ENCODE measurements at regions not wholly inside any gene's neighbourhood (a gene's known extent, or its start where the extent isn't known, plus 50 kb on each side); places are given as distances from the start of the nearest gene placed in this dataset.

DNA sequence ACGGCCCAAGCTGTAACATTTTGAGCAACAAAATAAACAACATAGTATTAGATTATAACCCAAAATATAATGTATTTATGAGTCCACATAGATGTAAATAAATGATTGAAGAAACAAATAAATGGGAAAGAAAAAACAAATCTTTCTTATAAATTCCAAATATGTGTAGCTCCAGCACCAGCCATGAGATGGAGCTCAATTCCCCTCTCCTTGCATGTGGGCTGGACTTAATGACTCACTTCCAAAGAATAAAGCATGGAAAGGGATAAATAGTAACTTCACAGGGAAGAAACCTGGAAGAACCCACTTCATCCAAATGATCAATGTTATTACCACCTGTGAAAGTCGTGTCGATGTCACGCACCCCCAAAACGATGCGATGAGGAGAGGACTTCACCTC, 158.8 kb downstream of the RPAP3 start:
- H3K4me1 Mint-ChIP-seq: peaks cover 18% of the 10 kb centered on the region
- no peak for DNase-seq
- peaks cover 0 to 5% of the 10 kb centered on the region in 2 donors for H3K9me3 Mint-ChIP-seq
- ATAC-seq: no peak
- H3K27me3 Mint-ChIP-seq: no peaks in the 10 kb centered on the region
- no peak overlapping the region for H3K27ac Mint-ChIP-seq
- H3K4me3 Mint-ChIP-seq: no peak overlapping the region

DNA sequence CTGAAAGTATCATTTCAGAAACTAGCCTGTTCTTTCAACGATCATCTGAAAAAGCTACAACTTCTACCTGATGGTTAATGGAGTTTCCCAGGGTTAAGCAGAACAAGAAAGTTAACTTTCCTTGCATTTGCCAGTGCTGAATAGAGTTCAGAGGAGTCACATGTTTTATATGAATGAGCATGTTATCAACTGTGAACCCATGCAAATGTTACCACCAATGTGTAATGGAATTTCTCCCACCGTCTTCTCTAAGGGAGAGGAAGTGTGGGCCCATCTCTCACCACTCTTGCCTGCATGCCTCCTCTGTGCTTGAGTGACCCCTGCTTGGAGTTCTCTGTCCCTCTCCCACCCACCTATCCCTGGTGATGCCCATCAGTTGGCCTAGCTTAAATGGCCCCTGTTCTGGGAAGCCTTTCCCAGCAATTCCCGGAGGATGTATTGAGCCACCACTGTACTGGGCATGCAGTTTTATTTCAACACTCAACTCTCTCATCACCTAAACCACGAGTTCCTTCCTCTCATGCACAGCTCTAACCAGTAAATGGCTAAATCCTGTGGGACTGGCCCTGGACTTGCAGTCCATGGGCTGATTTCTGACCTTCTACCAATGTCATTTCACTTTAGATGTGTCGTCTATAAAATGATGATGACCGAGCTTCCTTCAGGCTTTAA, 159.8 kb downstream of the RPAP3 start:
- Mint-ChIP-seq H3K27me3 (no peaks in the 10 kb centered on the region), H3K4me1 (peaks cover 24% of the 10 kb centered on the region), H3K9me3 (peaks cover 0 to under 1% of the 10 kb centered on the region in 2 donors), H3K4me3 (no peak overlapping the region), H3K27ac (no peak overlapping the region)
- ATAC-seq: no peak
- DNase-seq: no peak

DNA sequence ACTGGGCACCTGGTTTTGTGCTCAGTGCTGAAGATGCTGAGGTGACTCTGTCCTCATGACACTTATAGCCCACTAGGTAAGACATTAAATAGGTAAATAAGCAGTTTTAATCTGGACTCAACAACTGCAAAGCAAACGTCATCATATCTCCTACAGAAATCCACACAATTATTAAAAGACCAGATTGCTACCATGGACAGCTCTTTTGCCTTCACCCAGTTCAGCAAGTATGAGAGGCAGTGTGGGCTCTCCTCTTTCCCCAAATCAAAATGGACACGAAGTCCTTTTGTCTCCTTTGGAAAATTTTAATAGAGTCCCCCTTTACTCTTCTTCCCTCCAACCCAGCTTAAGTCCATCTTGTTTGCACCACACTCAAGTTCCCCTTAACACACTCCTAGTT, 171.1 kb downstream of the RPAP3 start:
- no peak for DNase-seq
- Mint-ChIP-seq H3K27ac (no peak overlapping the region), H3K4me3 (no peak overlapping the region), H3K4me1 (peaks cover 12% of the 10 kb centered on the region), H3K9me3 (peaks cover 19 to 49% of the 10 kb centered on the region in 2 donors), H3K27me3 (peaks cover 8% of the 10 kb centered on the region)
- no peak for ATAC-seq

DNA sequence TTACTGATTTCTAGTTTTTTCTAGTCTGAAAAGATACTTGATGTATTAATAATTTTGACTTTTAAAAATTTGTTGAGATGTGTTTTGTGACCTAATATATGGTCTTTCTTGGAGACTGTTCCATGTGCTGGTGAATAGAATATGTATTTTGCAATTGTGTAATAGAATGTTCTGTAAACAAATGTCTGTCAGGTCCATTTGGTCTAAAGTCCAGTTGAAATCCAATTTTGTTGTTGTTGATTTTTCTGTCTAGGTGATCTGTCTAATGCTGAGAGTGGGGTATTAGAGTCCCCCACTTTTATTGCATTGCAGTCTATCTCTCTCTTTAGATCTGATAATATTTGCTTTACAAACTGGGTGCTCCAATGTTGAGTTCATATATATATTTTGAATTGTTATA, 175.8 kb downstream of the RPAP3 start:
- ATAC-seq: no peak
- no peak for DNase-seq
- Mint-ChIP-seq H3K4me3 (no peak overlapping the region), H3K9me3 (peaks cover 31 to 59% of the 10 kb centered on the region in 2 donors), H3K27me3 (peaks cover 7% of the 10 kb centered on the region), H3K27ac (no peak overlapping the region), H3K4me1 (no peaks in the 10 kb centered on the region)

DNA sequence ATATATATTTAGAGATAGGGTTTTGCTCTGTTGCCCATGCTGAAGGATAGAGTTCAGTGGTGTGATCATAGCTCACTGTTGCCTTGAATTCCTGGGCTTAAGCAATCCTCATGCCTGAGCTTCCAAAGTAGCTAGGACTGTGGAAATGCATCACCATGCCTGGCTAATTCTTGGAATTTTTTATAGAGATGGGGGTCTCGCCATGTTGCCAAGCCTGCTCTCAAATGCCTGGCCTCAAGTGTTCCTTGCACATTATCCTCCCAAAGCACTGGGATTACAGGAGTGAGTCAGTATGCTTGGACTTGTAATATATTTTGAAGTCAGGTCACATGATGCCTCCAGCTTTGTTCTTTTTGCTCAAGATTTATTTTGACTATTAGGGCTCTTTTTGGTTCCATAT, 178.0 kb downstream of the RPAP3 start:
- H3K27ac Mint-ChIP-seq: no peak overlapping the region
- H3K27me3 Mint-ChIP-seq: no peaks in the 10 kb centered on the region
- peaks cover 37 to 48% of the 10 kb centered on the region in 2 donors for H3K9me3 Mint-ChIP-seq
- no peak for DNase-seq
- ATAC-seq: no peak
- H3K4me1 Mint-ChIP-seq: no peaks in the 10 kb centered on the region
- no peak overlapping the region for H3K4me3 Mint-ChIP-seq

DNA sequence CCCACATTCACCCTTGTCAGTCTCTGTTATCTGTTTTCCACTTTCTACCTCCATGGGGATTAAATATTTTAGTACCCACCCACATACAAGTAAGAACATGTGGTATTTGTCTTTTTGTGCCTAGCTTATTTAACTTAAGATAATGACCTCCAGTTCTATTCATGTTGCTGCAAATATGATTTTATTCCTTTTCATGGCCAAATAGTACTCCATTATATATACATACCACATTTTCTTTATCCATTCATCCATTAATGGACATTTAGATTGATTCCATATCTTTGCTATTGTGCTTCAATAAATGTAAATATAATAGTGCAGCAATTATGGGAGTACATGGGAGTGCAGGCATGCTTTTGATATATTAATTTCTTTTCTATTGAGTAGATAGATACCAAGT, 185.8 kb downstream of the RPAP3 start:
- ATAC-seq (no peak), DNase-seq (no peak)
- Mint-ChIP-seq H3K4me1 (no peaks in the 10 kb centered on the region), H3K4me3 (no peak overlapping the region), H3K27ac (no peak overlapping the region), H3K27me3 (no peaks in the 10 kb centered on the region), H3K9me3 (peaks cover 32 to 47% of the 10 kb centered on the region in 2 donors)

DNA sequence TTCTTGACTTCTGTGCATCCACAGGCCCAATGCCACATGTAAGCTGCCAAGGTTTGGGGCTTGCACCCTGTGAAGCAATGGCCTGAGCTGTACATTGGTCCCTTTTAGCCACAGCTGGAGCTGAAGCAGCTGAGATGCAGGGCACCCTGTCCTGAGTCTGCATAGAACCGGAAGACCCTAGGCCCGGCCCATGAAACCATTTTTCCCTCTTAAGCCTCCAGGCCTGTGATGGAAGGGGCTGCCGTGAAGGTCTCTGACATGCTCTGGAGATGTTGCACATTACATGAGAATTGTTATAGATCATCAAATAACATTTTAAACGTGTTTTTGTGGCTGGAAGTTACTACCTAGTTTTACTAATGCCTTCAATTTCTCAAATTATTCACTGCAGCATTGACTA, 188.7 kb downstream of the RPAP3 start:
- ATAC-seq (no peak), DNase-seq (no peak)
- Mint-ChIP-seq H3K4me3 (no peak overlapping the region), H3K9me3 (peaks cover 27 to 56% of the 10 kb centered on the region in 2 donors), H3K27ac (no peak overlapping the region), H3K27me3 (no peaks in the 10 kb centered on the region), H3K4me1 (no peaks in the 10 kb centered on the region)

DNA sequence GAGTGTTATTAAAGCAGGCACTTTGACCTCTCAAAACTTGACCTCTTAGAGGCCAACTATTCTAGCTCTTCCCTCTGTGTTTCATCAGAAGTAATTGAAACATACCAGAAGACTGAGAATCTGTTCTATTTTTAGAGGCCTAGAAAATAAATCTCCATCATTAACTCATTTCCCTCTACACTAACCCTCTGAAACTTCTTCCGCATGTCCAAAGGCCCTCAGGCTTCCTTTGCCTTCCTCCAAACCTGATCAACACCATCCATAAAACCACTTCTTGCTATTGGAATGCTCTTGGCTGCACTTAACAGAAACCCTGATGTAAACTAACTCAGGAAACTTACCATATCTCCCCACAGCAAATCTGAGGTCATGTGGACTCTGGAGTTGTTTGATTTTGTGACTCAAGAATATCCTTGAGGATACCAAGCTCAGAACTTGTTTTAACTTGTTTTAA, 196.4 kb downstream of the RPAP3 start:
- Mint-ChIP-seq H3K4me1 (peaks cover 6% of the 10 kb centered on the region), H3K27me3 (no peaks in the 10 kb centered on the region), H3K4me3 (no peak overlapping the region), H3K9me3 (peaks cover 16 to 18% of the 10 kb centered on the region in 2 donors), H3K27ac (no peak overlapping the region)
- ATAC-seq (no peak), DNase-seq (no peak)

DNA sequence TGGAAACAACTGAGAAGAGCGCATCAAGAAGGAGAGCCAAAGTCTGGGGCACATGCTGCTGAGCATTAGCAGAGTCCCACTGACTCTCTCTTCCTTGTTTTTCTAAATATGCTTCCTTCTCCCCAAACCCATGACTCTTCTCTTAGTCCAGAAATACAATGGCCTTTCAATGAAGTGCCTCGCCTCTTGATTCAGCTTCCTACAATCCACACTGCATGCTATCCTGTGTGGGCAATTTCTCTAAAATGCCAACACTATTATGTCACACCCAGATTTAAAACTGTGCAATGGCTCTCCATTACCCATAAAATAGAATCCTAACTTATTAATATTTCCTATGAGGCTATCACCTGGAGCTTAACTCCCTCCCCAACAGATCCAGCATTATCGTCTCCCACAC, 198.6 kb downstream of the RPAP3 start:
- no peak overlapping the region for H3K4me3 Mint-ChIP-seq
- no peak for DNase-seq
- H3K9me3 Mint-ChIP-seq: peaks cover 8 to 12% of the 10 kb centered on the region in 2 donors
- no peak for ATAC-seq
- peaks cover 6% of the 10 kb centered on the region for H3K4me1 Mint-ChIP-seq
- no peaks in the 10 kb centered on the region for H3K27me3 Mint-ChIP-seq
- no peak overlapping the region for H3K27ac Mint-ChIP-seq

DNA sequence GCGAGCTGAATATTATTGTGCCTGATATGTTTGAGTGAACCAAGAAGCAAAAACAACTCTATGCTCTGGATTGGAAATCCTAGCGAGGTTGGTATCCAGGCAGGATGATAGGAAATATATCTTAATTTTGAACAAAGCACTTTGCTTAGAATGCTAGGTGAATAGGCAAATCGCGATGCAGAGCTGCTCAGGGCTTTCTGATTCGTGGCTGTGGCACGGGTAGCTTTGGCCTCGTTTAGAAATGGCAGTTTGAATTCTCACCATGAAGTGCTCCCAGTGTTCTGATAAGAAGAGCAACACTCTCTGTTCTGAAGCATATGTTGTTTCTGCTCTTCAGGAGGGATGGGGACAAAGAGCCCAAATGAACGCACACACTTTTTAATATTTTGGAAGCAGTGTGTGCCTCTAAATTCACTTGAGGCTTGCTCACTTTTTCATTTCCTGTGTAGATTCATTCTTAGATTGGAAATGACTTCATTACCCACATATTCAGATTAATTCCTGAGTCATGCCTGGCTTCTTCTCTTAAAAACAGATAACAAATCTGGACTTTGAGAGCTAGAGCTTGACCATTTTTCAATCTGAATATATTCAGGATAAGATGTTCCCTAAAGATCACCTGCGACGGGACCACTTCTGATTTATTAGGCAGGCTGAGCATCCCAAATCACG, 200.9 kb downstream of the RPAP3 start:
- Mint-ChIP-seq H3K27ac (no peak overlapping the region), H3K4me1 (peaks cover 6% of the 10 kb centered on the region), H3K4me3 (no peak overlapping the region), H3K9me3 (peaks cover 16 to 19% of the 10 kb centered on the region in 2 donors), H3K27me3 (no peaks in the 10 kb centered on the region)
- DNase-seq (no peak), ATAC-seq (peak; percentile 60)

DNA sequence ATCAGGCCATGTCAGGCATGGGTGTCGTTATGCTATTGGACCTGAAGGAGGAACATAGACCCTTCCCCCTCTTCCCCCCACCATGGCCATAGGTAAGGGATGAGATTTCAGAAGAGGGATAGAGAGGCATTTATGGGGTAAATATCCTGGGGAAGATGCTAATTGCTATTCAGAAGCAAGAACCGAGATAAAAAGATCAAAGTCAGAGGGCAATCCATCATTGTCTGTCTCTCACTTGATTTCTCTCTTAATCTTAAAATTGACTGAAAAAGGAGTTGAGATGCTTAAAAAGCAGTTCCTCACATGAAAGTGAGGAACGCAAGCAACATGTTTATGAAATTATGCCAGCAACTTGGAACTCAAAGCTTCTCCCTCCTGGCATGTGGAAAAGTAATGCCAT, 212.0 kb downstream of the RPAP3 start:
- ATAC-seq: no peak
- Mint-ChIP-seq H3K4me1 (peaks cover under 1% of the 10 kb centered on the region), H3K27me3 (no peaks in the 10 kb centered on the region), H3K9me3 (peaks cover 10% of the 10 kb centered on the region in 2 donors), H3K4me3 (no peak overlapping the region), H3K27ac (no peak overlapping the region)
- DNase-seq: no peak

DNA sequence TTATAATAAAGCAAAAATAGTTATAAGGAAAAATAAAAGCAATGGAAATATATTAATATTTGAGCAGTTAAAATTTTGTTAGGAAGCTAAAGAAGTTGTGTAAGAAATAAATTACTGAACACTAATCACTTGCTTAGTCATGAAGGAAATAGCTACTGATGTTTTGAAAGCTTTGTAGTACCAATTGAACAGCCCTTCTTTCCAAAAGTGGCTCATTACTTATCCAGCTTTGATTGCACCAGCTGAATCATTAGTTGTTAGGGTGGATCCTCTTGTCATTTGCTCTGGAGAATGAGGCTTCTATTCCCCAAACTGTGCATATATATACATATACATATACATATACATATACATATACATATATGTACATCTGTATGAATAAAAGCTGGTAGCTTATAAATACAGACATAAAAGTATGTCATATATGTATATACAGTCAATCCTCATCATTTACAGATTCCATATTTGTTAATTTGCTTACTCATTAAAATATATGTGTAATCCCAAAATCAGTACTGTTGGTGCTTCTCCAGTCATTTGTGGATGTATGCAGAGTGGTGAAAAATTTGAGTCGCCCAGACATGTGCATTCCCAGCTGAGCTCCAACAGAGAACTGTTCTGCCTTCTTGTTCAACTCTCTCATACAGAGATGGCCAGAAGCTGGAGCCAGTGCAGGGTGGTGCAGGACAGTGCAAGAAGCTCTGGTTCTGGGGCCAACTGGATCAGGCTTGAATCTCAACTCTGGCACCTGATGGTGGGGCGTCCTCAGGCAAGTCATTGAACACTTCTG, 214.1 kb downstream of the RPAP3 start:
- Mint-ChIP-seq H3K9me3 (peaks cover 17 to 19% of the 10 kb centered on the region in 2 donors), H3K4me1 (peaks cover 12% of the 10 kb centered on the region), H3K27me3 (no peaks in the 10 kb centered on the region), H3K27ac (no peak overlapping the region), H3K4me3 (no peak overlapping the region)
- DNase-seq (no peak), ATAC-seq (no peak)

DNA sequence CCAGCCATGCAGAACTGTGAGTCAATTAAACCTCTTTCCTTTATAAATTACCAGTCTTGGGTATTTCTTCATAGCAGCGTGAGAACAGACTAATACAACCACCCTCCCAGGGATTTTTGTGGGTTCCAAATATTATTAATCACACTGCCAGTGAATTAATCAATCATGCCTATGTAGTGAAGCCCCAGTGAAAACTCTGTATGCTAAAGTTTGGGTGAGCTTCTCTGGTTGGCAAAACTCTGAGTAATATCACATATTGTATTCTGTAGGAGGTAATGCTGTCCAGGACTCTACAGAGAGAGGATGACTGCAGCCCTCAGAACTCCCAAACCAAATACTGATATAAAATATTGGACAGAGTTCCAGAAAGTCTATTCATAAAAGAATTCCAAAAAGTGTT, 216.9 kb downstream of the RPAP3 start:
- Mint-ChIP-seq H3K27ac (no peak overlapping the region), H3K27me3 (no peaks in the 10 kb centered on the region), H3K9me3 (peaks cover 24 to 37% of the 10 kb centered on the region in 2 donors), H3K4me1 (peaks cover 12% of the 10 kb centered on the region), H3K4me3 (no peak overlapping the region)
- no peak for ATAC-seq
- no peak for DNase-seq

DNA sequence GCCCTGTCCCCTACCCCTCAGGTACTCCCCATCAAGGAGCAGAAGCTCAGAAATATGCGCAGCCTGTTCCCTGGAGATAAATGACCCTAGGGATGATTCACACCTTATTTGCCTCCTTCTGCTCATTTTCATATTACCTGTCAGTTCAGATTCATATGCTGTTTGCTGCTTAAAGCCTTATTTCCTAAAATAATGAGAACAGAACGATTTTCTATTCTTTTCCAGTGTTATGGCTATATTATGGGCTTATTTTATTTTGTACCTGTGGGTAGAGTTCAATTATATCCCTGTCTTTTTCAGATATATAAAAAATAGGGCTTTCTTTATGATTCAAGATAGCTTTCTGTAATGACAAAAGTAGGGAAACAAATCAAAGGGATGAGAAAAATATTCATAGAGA, 224.8 kb downstream of the RPAP3 start:
- no peaks in the 10 kb centered on the region for H3K27me3 Mint-ChIP-seq
- H3K4me1 Mint-ChIP-seq: no peaks in the 10 kb centered on the region
- peaks cover 18 to 44% of the 10 kb centered on the region in 2 donors for H3K9me3 Mint-ChIP-seq
- H3K4me3 Mint-ChIP-seq: no peak overlapping the region
- no peak for ATAC-seq
- no peak overlapping the region for H3K27ac Mint-ChIP-seq
- DNase-seq: no peak

DNA sequence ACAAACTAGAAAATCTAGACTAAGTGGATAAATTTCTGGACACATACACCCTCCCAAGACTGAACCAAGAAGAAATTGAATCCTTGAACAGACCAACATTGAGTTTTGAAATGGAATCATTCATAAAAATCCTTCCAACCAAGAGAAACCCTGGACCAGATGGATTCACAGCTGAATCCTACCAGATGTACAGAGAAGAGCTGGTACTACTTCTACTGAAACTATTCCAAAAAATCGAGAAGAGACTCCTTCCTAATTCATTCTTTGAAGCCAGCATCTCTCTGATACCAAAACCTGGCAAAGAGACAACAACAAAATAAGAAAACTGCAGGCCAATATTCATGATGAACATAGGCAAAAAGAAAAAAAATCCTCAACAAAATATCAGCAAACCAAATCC, 227.4 kb downstream of the RPAP3 start:
- Mint-ChIP-seq H3K27ac (no peak overlapping the region), H3K9me3 (peaks cover 16 to 54% of the 10 kb centered on the region in 2 donors), H3K4me3 (no peak overlapping the region), H3K4me1 (no peaks in the 10 kb centered on the region), H3K27me3 (no peaks in the 10 kb centered on the region)
- DNase-seq (no peak), ATAC-seq (no peak)

DNA sequence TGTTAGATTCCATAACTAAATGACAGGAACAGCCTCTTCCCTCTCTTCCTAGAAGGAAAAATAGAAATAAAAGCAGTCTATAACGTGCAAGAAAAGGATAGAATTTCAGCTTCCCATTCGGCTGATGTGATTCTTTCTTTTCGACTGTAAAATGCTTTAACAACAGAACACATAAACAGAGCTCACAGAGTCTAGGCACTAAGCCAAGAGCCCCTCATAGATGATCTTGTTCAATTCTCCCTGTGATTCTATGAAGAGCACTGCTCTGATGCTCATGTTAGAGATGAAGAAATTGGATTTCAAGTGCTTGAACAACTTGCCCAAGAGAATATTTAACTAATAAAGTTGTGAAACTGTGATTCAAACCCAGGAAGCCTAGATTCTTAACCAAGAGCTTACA, 232.7 kb downstream of the RPAP3 start:
- ATAC-seq (no peak), DNase-seq (no peak)
- Mint-ChIP-seq H3K4me3 (no peak overlapping the region), H3K27ac (no peak overlapping the region), H3K4me1 (no peaks in the 10 kb centered on the region), H3K9me3 (peaks cover 18 to 41% of the 10 kb centered on the region in 2 donors), H3K27me3 (no peaks in the 10 kb centered on the region)

Data from stimulated activated naive CD8-positive, alpha-beta T cell treated with anti-CD3 and anti-CD28 coated beads, Interleukin-15, amount 100 ng/mL, for 72 hours (primary cell).